ENCODE measurements at regions not wholly inside any gene's neighbourhood (a gene's known extent, or its start where the extent isn't known, plus 50 kb on each side); places are given as distances from the start of the nearest gene placed in this dataset.

DNA sequence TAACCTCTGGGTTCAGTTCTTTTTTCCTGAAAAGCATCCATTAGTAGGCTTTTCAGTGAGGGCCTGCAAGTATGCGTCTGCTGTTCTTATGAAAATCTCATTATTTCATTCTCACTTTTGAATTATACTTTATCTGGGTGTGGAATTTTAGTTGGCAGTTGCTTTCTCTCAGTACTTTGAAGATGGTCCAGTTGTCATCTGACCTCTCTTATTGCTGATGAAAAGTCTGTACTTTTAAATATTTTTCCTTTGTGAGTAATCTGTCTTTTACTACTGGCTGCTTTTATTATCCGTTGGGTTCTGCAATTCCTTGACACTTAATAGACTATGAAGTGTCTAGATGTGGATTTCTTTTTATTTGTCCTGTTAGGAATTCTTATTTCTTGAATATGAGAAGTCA, 307.8 kb downstream of the CYP26B1 start:
- no peak for DNase-seq (ENCODE audit: low spot score)

DNA sequence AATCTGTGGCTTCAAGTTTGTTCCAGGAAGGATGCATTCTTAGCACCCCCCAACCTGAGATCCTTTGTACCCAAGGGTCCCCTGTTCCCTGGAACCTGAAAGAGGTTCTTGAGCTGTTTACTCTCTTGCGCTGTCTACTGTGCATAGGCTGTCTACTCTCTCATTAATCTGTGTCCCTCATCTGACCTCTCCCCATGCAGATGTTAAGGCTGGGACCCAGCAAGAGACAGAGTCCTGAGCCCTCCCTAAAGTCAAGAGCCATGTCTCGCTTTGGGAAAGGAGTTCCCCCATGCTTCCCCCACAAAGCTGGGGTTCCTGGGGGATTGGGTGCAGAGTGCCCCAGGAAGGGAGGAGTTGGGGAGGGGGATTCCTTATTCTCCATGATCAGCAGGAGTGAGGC, 312.9 kb downstream of the CYP26B1 start:
- DNase-seq (ENCODE audit: low spot score): no peak

DNA sequence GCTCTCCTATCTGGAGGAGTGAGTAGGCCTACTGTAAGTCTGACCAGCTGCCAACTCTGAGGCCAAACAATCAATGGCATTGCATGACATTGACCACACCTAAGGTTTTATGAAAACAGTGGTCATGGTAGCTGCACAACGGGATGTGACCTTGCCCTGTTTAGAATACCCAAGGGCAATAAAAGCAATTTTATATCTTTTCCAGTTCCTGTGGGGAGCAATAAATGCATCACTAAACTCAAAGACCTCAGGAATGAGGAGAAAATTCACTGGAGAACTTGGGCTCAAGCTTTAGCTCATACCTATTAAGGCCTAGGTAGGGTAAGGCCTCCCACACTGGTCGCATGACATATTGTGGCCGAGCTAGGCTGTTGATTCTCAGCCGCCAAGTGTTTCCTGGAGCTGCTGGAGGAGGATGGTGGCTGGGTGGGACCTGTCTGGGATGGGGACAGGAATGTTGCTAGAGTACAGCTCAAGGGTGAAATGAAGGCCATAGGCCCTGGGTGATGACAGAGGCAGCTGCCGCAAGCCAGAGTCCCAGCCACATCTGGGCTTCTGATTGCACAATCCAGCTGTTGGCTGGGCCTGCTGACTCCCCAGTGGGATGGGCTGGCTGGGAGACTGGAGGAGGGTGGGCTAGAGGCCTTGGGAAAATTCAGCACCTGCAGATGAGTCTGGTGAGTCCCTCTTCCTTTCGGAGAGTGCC, 313.7 kb downstream of the CYP26B1 start:
- no peak for DNase-seq (ENCODE audit: low spot score)

DNA sequence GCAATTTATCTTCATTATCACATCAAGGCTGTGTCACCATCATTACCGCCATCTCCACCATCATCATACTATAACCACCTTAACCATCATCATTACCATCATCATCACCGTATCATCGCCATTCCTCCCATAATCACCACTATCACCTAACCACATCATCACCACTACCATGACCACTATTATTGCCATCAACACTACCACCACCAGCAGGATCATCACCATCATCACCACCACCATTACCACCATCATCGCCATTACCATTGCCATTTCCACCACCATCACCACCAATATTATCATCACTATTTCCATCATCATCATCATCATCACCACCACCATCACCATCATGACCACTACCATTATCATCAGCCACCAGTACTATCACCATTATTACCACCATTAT, 314.4 kb downstream of the CYP26B1 start:
- no peak for DNase-seq (ENCODE audit: low spot score)

DNA sequence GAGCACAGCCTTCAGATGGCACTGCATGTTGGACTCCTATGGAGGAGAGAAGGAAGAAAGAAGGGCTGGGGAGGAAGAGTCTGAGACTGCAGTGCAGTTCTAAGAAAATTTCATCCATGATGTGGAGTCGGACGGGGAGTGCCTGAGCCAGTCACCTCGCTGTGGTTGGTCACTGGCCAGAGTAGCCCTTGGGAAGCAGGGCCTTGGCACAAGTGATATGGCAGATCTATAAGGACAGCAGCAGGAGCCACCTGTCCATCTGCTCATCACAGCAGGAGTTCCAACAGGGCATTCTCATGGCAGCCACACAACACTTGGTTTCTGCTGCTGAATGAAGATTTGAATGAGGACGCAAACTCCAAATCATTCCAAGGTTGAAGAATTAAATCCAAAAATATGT, 314.8 kb downstream of the CYP26B1 start:
- no peak for DNase-seq (ENCODE audit: low spot score)

DNA sequence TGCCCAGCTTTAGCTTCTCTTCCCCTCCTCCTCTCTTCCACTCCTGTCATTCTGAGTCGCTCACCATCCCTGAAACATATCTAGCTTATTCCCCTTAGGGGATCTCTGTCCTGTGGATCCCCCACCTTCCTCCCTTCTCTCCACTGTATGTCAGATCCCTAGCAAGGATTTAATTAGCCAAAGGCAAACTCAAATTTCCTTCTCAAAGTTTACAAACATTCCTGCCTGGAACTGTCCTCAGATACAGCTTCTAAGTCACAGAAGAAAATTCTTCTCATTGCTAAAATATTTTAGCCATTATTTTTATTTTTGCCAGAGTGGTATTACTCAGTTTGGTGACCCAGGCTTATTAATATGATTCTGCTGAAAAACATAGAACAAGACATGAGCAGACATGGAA, 315.3 kb downstream of the CYP26B1 start:
- DNase-seq (ENCODE audit: low spot score): no peak

DNA sequence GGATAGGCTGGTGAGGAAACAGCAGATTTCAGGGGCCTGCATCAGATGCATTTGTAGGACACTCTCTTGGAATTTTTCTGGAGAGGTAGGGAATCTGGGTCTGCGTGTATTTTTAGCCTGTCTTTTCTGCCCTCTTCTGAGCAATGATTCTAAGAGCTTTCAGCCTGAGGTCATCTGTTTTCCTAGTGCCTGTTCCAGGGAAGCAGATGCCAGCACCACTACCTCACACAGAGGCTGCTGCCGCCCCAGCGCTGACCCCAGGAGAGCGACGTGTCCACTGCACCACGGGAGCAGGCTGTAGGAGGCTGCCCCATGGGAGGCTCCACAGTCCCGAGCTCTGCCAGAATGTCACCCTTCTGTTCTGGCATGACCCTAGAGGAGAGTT, 316.5 kb downstream of the CYP26B1 start:
- DNase-seq (ENCODE audit: low spot score): no peak

DNA sequence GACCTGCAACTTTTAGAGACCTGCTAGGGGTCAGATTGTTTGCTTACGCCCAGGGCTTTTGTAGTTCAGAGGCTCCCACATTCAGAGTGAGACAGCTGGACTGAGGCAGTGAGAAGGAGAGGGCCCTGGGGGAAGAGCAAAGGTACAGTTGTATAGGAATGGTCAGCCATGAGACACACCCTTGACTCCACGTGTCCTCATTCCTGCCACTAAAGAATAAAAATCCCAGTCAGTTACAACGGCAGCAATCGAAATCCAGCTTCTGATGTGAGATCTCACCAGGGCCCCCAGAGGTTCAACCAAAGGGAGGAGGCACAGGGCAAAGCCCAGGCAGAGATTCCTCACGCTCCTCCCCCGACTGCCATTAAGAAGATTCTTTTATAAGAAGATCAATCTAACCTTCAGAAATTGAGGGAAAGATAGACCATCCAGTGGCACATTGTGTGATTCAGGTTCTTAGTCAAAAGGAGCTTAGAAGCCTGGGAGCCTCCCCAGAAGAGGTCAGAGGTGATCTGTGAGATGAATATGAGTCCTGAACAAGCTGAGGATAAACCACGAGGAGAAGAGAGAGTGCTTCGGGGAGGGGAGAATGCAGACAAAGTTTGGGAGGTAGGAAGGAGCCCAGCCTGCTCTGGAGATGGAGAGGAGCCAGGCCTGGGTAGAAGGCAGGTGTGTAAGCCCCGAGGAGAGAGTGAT, 317.0 kb downstream of the CYP26B1 start:
- no peak for DNase-seq (ENCODE audit: low spot score)

DNA sequence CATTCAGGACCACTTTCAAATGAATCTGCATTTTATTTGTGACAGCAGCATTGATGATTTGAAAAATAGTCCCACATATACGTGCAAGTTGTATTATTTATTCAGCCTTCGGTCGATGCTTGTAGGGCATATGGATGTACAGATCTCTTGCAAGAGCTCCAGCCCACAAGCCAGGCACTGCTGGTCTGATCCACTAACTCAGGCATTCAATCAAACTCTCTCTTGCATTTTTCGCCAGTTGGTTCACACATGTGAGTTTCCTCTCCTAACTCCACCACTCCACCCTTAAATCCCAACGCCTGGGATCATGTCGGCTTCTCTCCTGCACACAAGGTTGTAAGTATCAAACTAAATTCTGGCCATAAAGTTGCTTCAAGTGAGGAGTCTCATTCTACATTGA, 318.7 kb downstream of the CYP26B1 start:
- DNase-seq (ENCODE audit: low spot score): no peak

DNA sequence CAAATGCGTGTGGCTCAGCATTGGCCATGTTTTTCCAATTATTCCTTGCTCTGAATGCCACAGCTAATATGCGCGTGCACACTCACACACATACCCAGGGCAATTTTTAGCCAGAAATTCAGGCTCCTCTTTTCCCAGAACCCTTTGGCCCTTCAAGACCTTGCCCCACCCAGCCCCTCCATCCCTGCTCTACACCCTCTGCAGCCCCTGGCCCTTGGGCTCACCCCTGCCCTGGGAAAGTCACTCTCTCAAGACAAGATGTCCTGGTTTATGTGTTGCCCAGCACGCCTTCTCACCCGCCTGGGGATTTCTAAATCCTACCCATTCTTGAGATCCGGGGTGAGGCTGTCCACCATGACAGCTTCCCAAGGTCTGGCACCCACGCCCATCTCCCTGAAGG, 319.7 kb downstream of the CYP26B1 start:
- DNase-seq (ENCODE audit: low spot score): no peak

DNA sequence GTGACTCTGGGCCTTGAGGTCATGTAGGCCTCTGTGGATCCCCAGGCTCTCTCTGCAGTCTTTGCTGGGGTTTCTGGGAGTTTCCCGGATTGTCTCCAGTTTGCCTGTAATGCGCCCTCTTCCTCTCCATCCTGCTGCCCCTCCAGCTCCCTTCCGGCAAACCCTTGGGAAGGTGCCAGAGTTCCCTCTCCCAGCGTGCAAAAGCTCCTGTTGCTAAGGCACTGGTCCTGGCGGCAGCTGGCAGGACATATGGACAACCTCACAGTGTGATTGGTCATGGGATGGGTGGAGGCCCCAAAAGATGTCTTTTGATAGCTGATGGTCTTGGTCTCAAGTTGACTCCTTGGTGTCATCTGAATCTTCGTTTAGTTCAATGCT, 320.1 kb downstream of the CYP26B1 start:
- DNase-seq (ENCODE audit: low spot score): no peak

DNA sequence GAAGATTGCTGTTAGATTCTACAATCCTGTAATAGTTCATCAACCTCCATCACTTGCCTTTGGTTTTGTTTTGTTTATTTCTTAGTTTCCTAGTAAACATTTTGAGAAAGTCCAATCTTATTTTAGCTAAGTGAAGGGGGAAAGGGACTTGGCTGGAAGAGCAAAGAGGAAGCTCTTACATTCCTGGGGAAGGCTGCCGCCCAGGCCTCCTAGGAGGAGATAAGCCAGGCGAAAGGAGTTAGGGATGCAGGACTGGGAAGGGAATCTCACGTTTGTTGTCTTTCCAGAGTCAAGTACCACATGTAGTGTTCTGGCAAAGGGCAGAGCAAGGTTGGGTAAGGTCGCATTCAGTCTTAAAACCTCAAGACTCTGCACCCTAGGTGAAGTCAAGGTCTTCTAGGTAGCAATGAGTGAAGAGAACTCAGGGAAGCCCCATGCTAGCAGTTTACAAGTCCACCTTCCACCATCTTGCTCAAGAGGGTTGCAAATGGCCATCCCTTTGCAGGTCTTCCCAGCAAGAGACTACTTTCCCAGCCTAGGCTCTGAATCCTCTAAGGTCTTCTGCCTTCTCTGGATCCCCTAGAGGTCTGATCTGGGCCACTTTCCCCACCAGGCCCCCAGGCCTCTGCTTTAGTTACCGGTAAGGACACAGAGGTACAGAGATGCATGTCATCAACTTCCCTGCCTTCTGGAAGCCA, 320.7 kb downstream of the CYP26B1 start:
- no peak for DNase-seq (ENCODE audit: low spot score)

DNA sequence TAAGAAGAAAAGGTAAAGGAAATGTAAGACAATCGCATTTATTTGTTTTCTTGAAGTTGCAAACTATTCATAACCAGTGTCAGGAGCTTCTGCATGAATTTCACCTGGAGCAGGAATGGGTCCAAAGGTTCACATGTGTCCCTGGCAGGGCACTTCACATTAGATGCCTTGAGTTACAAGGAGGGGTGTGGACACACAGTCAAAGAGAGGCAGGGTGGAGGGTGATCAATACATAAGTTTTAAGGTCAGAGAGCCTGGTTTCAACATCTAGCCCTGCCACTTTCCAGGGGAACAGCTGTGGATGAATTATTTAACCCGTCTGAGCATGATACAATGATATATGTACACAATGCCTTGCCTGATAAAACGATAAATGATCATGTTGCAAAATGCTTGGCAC, 321.4 kb downstream of the CYP26B1 start:
- no peak for DNase-seq (ENCODE audit: low spot score)

DNA sequence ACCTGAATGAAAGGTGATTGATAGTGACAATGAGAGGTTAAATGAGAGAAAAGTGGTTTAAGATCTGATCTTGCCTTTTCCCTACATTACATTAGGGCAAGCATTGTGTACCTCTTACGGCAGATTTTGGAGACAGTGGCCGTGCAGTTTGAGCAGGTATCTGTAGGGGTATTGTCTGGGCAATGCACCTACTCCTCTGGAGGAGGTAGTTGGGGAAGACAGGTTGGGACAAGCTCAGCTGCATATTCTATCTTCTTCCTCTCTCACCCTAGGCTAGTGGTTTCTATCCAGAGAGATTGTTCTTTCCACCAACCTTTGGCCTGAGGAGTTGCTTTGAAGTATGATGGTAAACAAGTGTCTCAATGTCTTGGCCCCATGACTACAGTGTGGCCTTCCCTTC, 323.2 kb downstream of the CYP26B1 start:
- no peak for DNase-seq (ENCODE audit: low spot score)

DNA sequence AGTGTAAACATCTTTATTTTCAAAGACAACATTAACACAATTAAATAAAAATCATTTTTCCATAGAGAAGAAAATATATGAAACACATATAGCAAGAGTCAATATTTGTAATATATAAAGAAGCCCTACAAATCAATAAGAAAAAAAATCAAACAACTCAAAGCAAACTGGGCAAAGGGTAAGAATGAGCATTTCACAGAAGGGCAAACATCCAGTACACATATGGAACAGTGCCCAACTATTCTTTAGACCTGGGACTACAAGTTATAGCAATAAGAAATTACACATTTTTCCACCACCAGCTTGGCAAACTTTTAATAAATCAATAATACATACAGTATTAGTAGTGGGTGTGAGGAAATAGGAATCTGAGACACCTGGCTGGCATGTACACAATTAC, 324.1 kb downstream of the CYP26B1 start:
- no peak for DNase-seq (ENCODE audit: low spot score)

DNA sequence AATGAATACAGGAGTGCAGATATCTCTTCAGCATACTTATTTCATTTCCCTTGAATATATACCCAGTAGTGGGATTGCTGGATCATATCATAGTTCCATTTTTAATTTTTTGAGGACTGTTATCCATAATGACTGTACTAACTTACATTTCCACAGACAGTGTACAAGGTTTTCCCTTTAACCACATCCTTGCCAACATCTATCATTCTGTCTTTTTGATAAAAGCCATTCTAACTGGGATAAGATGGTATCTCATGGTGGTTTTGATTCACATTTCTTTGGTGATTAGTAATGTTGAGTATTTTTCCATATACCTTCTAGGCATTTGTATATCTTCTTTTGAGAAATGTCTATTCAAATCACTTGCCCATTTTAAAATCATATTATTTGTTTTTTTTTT, 325.2 kb downstream of the CYP26B1 start:
- DNase-seq (ENCODE audit: low spot score): no peak

DNA sequence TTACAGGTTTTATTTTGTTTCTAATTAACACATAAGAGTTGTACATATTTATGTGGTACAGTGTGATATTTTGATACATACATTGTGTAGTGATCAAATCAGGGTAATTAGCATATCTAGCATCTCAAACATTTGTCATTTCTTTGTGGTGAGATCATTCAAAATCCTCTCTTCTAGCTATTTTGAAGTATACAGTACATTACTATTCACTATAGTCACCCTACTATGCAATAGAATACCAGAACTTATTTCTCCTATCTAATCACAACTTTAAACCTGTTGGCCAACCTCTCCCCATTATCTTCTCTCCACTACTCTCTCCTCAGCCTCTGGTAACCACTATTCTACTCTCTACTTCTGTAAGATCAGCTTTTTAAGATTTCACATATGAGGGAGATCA, 325.8 kb downstream of the CYP26B1 start:
- DNase-seq (ENCODE audit: low spot score): no peak

DNA sequence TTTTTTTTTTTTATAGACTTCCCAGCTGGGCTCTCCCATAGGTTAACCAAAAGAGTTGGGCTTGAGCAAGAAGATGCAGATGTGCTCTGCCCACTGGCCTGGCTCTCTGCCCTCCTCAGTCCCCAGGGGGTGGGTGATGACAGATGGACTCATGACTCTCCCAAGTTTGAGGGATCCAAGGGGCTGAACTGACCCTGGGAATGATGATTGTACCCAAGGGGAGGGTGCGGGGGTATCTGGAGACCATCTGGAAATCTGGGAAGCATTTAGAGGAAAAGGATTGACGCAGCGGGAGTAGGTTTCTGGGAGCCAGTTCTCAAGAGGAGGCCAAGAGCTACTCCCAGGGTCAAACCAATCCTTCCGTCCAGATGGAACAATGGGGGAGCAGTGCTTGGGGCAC, 330.8 kb downstream of the CYP26B1 start:
- no peak for DNase-seq (ENCODE audit: low spot score)

DNA sequence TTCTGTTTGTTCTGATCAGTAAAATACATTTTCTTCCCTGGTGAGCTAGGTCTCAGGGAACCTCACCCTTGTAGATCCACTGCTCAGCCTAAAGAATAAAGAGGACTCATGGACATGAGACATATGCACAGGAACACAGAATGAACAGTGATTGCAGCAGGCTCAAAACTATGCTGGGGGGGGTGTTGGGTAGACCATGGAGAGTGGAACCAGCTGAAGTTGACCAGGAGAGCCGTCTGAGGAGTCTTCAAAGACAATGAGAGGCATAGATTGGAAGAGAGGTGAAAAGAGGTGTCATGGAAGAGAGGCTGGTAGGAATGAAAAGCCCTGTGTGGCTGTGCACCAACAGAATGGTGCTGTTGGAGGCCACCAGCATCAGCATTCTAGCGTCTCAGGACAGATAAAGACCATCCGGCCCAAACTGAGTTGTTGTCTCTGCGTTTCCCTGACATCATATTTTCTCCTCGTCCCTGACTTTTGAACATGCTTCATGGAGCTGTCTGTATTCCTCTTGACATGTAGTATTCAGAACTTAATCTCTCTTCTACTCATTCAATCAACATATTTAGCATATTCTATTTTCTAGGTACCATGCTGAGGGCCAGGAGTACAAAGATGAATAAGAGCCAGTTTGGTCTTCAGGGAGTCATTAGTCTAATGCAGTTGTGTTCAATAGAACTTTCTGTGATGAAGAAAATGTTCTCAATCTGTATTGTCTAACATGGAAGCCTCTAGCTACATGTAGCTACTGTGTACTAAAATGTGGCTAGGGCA, 331.8 kb downstream of the CYP26B1 start:
- DNase-seq (ENCODE audit: low spot score): no peak

DNA sequence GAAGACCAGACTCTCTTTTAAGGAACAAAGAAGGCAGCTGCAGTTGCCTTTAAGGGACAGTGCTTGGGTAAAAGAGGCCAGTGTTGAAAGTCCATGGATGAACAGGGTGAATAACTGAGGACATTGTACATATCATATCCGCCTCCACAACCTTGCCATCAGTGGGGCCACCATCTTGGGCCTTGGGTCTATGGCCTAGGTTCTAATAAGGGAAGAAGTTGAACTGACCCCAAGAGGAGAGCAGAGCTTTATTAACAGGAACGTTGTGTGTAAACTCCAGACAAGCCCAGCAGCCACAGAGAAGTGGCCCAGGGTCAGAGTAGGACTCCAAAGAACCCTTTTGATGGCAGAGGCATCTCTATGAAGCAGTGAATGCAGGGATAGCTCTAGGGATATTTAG, 332.8 kb downstream of the CYP26B1 start:
- no peak for DNase-seq (ENCODE audit: low spot score)

DNA sequence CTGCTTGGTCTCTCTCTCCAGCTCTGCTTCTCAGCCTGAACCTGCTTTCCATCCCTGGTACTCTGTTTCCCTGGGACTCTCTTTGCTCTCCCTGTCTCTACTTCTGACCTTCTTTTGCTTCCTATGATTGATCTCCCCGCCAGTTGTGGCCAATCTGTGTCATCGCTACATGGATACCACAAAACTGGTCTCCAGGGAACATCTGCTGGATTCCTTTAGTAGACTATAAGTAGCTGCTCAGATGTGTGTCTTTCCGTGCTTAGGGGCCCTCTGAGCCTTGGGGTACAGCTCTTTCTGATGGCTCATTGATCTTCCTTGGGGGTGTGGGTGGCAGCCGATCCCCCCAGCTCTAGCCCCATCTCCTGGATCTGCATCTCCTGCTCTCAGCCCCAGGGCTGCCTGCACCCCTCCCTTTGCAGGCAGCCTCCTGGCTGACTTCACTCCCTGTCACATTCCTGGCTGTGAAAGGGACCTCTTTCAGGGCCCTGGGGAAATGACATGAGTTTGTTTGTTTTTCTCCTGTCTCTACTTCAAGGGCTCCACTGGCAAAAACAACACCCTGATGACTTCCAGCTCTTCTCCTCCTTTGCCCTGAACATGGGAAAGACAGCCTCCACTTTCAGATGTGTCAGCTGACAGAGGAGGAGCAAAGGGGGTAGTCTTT, 333.7 kb downstream of the CYP26B1 start:
- no peak for DNase-seq (ENCODE audit: low spot score)

DNA sequence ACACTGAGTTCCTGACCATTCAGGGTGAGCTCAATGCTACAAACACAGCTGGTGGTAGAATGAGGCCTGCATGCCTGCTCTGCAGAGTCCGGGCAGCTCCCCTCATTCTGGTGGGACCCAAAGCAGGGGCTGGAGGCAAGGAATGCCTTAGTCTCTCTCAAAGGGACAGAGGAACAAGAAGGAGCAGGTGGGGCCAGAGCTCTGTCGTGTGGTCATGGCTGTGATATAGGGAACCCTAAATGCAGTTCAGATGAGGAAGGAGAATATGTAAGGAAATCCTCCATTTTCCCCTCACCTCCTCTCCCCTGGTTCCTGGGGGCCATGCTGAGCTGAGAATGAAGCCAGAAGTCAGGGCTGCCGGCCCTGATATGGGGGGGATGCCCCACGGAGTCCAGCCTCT, 334.3 kb downstream of the CYP26B1 start:
- no peak for DNase-seq (ENCODE audit: low spot score)
